ENCODE measurements at regions not wholly inside any gene's neighbourhood (a gene's known extent, or its start where the extent isn't known, plus 50 kb on each side); places are given as distances from the start of the nearest gene placed in this dataset.

GRCh38 chr2:57217013-57217412 lies 829.6 kb upstream of the VRK2 start (continued):
- no peak for TF ChIP-seq SIN3A (conservative IDR thresholded peaks at IDR 0.05 in 1 of 2, IDR thresholded peaks at IDR 0.05 in 1 of 2; ENCODE audit: low read depth in 1 of 2, low read length in 2 of 2)
- no peak for TF ChIP-seq CHD2 (IDR thresholded peaks at IDR 0.05; ENCODE audit: low read length)

Measured in H1 (cell line).